Fibroblast of the aortic adventitia (primary cell): ENCODE measurements at regions not wholly inside any gene's neighbourhood (a gene's known extent, or its start where the extent isn't known, plus 50 kb on each side); places are given as distances from the start of the nearest gene placed in this dataset.

Experiments
- DNase-seq: peaks from one replicate; pipeline ENCODE4 v3.0.0-alpha.2; 2010; ENCODE audit warnings: low read depth
- H3K4me3 ChIP-seq: 2 replicates; pipeline ENCODE4 v1.5.1; 2011; ENCODE audit warnings: low read depth, mild to moderate bottlenecking, control low read depth, low read length, moderate library complexity
- CTCF ChIP-seq: IDR thresholded peaks from 2 replicates; pipeline ENCODE4 v1.5.1; 2011; ENCODE audit warnings: mild to moderate bottlenecking, low read length, control low read depth, inconsistent platforms; ENCODE audit not compliant: insufficient read depth

- no peak for TF ChIP-seq CTCF
- DNase-seq: no peak
- H3K4me3 ChIP-seq: no peak overlapping the region
Measured at GRCh38 chr20:41905199-41905598, 287.0 kb upstream of the CHD6 start.

GRCh38 chr20:41903586-41903985, 285.4 kb upstream of the CHD6 start:
- H3K4me3 ChIP-seq: no peak overlapping the region
- no peak for DNase-seq
- TF ChIP-seq CTCF: no peak

GRCh38 chr20:41902346-41902745, 284.2 kb upstream of the CHD6 start:
- no peak for TF ChIP-seq CTCF
- no peak for DNase-seq
- H3K4me3 ChIP-seq: no peak overlapping the region

- TF ChIP-seq CTCF: no peak
- DNase-seq: no peak
- H3K4me3 ChIP-seq: no peak overlapping the region
Measured at GRCh38 chr20:41900201-41900691, 282.1 kb upstream of the CHD6 start.

GRCh38 chr20:41897708-41898107, 279.5 kb upstream of the CHD6 start:
- no peak for DNase-seq
- no peak for TF ChIP-seq CTCF
- H3K4me3 ChIP-seq: no peak overlapping the region

- no peak for TF ChIP-seq CTCF
- H3K4me3 ChIP-seq: no peak overlapping the region
- DNase-seq: no peak
Measured at GRCh38 chr20:41895241-41896032, 277.3 kb upstream of the CHD6 start.
